ENCODE measurements at regions not wholly inside any gene's neighbourhood (a gene's known extent, or its start where the extent isn't known, plus 50 kb on each side); places are given as distances from the start of the nearest gene placed in this dataset.

- Mint-ChIP-seq H3K27ac (no peak overlapping the region), H3K36me3 (ENCODE audit: low read depth) (no peaks in the 10 kb centered on the region), H3K27me3 (ENCODE audit: low read depth) (peaks cover 20% of the 10 kb centered on the region), H3K9me3 (ENCODE audit: insufficient read depth) (no peaks in the 10 kb centered on the region), H3K4me1 (ENCODE audit: low read depth) (peaks cover 10% of the 10 kb centered on the region), H3K4me3 (no peak overlapping the region)
- no peak for DNase-seq
- ATAC-seq: no peak
- ChIA-PET POLR2A (no interaction called here), CTCF (interaction anchor here (3.1 to 4.5 kb wide), 2 partner anchors 231 to 245 kb away, joined by 25 to 96 read pairs; no protein-coding TSS in a partner anchor)
Observed at GRCh38 chr15:66849746-66850077, 147.7 kb downstream of the SMAD6 start.

GRCh38 chr15:66850078-66850991, 148.3 kb downstream of the SMAD6 start:
- ChIA-PET CTCF (interaction anchor here (0.7 to 4.5 kb wide), 21 partner anchors 12 to 447 kb away, joined by 3 to 96 read pairs (median 8); no protein-coding TSS in a partner anchor), POLR2A (no interaction called here)
- DNase-seq (no peak), ATAC-seq (no peak)
- H3K36me3 Mint-ChIP-seq (ENCODE audit: low read depth): no peaks in the 10 kb centered on the region
- H3K4me1 Mint-ChIP-seq (ENCODE audit: low read depth): peaks cover 10% of the 10 kb centered on the region
- no peak overlapping the region for H3K27ac Mint-ChIP-seq
- no peaks in the 10 kb centered on the region for H3K9me3 Mint-ChIP-seq (ENCODE audit: insufficient read depth)
- H3K27me3 Mint-ChIP-seq (ENCODE audit: low read depth): peaks cover 17% of the 10 kb centered on the region
- no peak overlapping the region for H3K4me3 Mint-ChIP-seq

- no peaks in the 10 kb centered on the region for H3K36me3 Mint-ChIP-seq (ENCODE audit: low read depth)
- peaks cover 14% of the 10 kb centered on the region for H3K27me3 Mint-ChIP-seq (ENCODE audit: low read depth)
- no peak overlapping the region for H3K4me3 Mint-ChIP-seq
- peaks cover 10% of the 10 kb centered on the region for H3K4me1 Mint-ChIP-seq (ENCODE audit: low read depth)
- H3K27ac Mint-ChIP-seq: no peak overlapping the region
- DNase-seq (no peak), ATAC-seq (no peak)
- H3K9me3 Mint-ChIP-seq (ENCODE audit: insufficient read depth): no peaks in the 10 kb centered on the region
- ChIA-PET POLR2A (no interaction called here), CTCF (interaction anchor here (0.7 to 4.5 kb wide), 39 partner anchors 10 to 448 kb away, joined by 3 to 96 read pairs (median 5); no protein-coding TSS in a partner anchor)
Observed at GRCh38 chr15:66850996-66851310, 148.9 kb downstream of the SMAD6 start.

GRCh38 chr15:66851311-66852063, 149.5 kb downstream of the SMAD6 start:
- Mint-ChIP-seq H3K27me3 (ENCODE audit: low read depth) (peaks cover 12% of the 10 kb centered on the region), H3K4me1 (ENCODE audit: low read depth) (peaks cover 10% of the 10 kb centered on the region), H3K4me3 (no peak overlapping the region), H3K36me3 (ENCODE audit: low read depth) (no peaks in the 10 kb centered on the region), H3K27ac (no peak overlapping the region), H3K9me3 (ENCODE audit: insufficient read depth) (no peaks in the 10 kb centered on the region)
- POLR2A ChIA-PET: interaction anchor here (1.1 kb wide), 1 partner anchor 291 kb away, joined by 3 read pairs; no protein-coding TSS in a partner anchor
- DNase-seq (peak; percentile 83), ATAC-seq (peak; percentile 97)
- CTCF ChIA-PET: interaction anchor here (0.6 to 4.5 kb wide), 57 partner anchors 9 to 448 kb away, joined by 3 to 96 read pairs (median 4); no protein-coding TSS in a partner anchor

- no peak overlapping the region for H3K4me3 Mint-ChIP-seq
- POLR2A ChIA-PET: interaction anchor here (0.7 to 1.1 kb wide), 2 partner anchors 9 to 292 kb away, joined by 3 read pairs; no protein-coding TSS in a partner anchor
- DNase-seq: no peak
- no peaks in the 10 kb centered on the region for H3K9me3 Mint-ChIP-seq (ENCODE audit: insufficient read depth)
- no peak overlapping the region for H3K27ac Mint-ChIP-seq
- H3K4me1 Mint-ChIP-seq (ENCODE audit: low read depth): peaks cover 10% of the 10 kb centered on the region
- H3K36me3 Mint-ChIP-seq (ENCODE audit: low read depth): no peaks in the 10 kb centered on the region
- CTCF ChIA-PET: interaction anchor here (0.7 to 4.5 kb wide), 49 partner anchors 9 to 1323 kb away, joined by 3 to 96 read pairs (median 4); no protein-coding TSS in a partner anchor
- no peak for ATAC-seq
- H3K27me3 Mint-ChIP-seq (ENCODE audit: low read depth): peaks cover 11% of the 10 kb centered on the region
Observed at GRCh38 chr15:66852064-66852905, 150.2 kb downstream of the SMAD6 start.

GRCh38 chr15:66854012-66854965, 152.3 kb downstream of the SMAD6 start:
- POLR2A ChIA-PET: no interaction called here
- CTCF ChIA-PET: interaction anchor here (1.1 kb wide), 1 partner anchor 251 kb away, joined by 3 read pairs; no protein-coding TSS in a partner anchor
- H3K4me3 Mint-ChIP-seq: no peak overlapping the region
- H3K36me3 Mint-ChIP-seq (ENCODE audit: low read depth): no peaks in the 10 kb centered on the region
- H3K27me3 Mint-ChIP-seq (ENCODE audit: low read depth): peaks cover 15% of the 10 kb centered on the region
- peaks cover 10% of the 10 kb centered on the region for H3K4me1 Mint-ChIP-seq (ENCODE audit: low read depth)
- ATAC-seq (no peak), DNase-seq (no peak)
- no peak overlapping the region for H3K27ac Mint-ChIP-seq
- no peaks in the 10 kb centered on the region for H3K9me3 Mint-ChIP-seq (ENCODE audit: insufficient read depth)

- ATAC-seq (no peak), DNase-seq (no peak)
- ChIA-PET CTCF (interaction anchor here (0.7 kb wide), 1 partner anchor 248 kb away, joined by 4 read pairs; no protein-coding TSS in a partner anchor), POLR2A (no interaction called here)
- no peak overlapping the region for H3K27ac Mint-ChIP-seq
- H3K4me1 Mint-ChIP-seq (ENCODE audit: low read depth): peaks cover 10% of the 10 kb centered on the region
- H3K9me3 Mint-ChIP-seq (ENCODE audit: insufficient read depth): no peaks in the 10 kb centered on the region
- peaks cover 19% of the 10 kb centered on the region for H3K27me3 Mint-ChIP-seq (ENCODE audit: low read depth)
- H3K36me3 Mint-ChIP-seq (ENCODE audit: low read depth): no peaks in the 10 kb centered on the region
- no peak overlapping the region for H3K4me3 Mint-ChIP-seq
Observed at GRCh38 chr15:66855041-66855440, 153.0 kb downstream of the SMAD6 start.

- ChIA-PET CTCF (interaction anchor here (1.3 kb wide), 1 partner anchor 157 kb away, joined by 3 read pairs; no protein-coding TSS in a partner anchor), POLR2A (no interaction called here)
- H3K27ac Mint-ChIP-seq: no peak overlapping the region
- no peak for DNase-seq
- peaks cover 23% of the 10 kb centered on the region for H3K27me3 Mint-ChIP-seq (ENCODE audit: low read depth)
- ATAC-seq: no peak
- peaks cover 1% of the 10 kb centered on the region for H3K4me1 Mint-ChIP-seq (ENCODE audit: low read depth)
- no peak overlapping the region for H3K4me3 Mint-ChIP-seq
- H3K36me3 Mint-ChIP-seq (ENCODE audit: low read depth): no peaks in the 10 kb centered on the region
- no peaks in the 10 kb centered on the region for H3K9me3 Mint-ChIP-seq (ENCODE audit: insufficient read depth)
Observed at GRCh38 chr15:66857694-66858093, 155.7 kb downstream of the SMAD6 start.

- CTCF ChIA-PET: interaction anchor here (1.3 kb wide), 1 partner anchor 158 kb away, joined by 3 read pairs; no protein-coding TSS in a partner anchor
- Mint-ChIP-seq H3K4me1 (ENCODE audit: low read depth) (peaks cover 4% of the 10 kb centered on the region), H3K36me3 (ENCODE audit: low read depth) (no peaks in the 10 kb centered on the region), H3K27ac (no peak overlapping the region), H3K27me3 (ENCODE audit: low read depth) (peaks cover 22% of the 10 kb centered on the region), H3K4me3 (no peak overlapping the region), H3K9me3 (ENCODE audit: insufficient read depth) (no peaks in the 10 kb centered on the region)
- DNase-seq: no peak
- POLR2A ChIA-PET: no interaction called here
- ATAC-seq: no peak
Observed at GRCh38 chr15:66858423-66859207, 156.6 kb downstream of the SMAD6 start.

- Mint-ChIP-seq H3K27ac (no peak overlapping the region), H3K4me1 (ENCODE audit: low read depth) (peaks cover 4% of the 10 kb centered on the region), H3K36me3 (ENCODE audit: low read depth) (no peaks in the 10 kb centered on the region), H3K9me3 (ENCODE audit: insufficient read depth) (no peaks in the 10 kb centered on the region), H3K4me3 (no peak overlapping the region), H3K27me3 (ENCODE audit: low read depth) (peaks cover 22% of the 10 kb centered on the region)
- DNase-seq (no peak), ATAC-seq (no peak)
- ChIA-PET POLR2A (no interaction called here), CTCF (interaction anchor here (3.2 kb wide), 1 partner anchor 8 kb away, joined by 16 read pairs; no protein-coding TSS in a partner anchor)
Observed at GRCh38 chr15:66859688-66860253, 157.7 kb downstream of the SMAD6 start.
